ENCODE measurements at regions not wholly inside any gene's neighbourhood (a gene's known extent, or its start where the extent isn't known, plus 50 kb on each side); places are given as distances from the start of the nearest gene placed in this dataset.

- Histone ChIP-seq H2AFZ (ENCODE audit: low read depth, low read length, poor library complexity, severe bottlenecking) (no peak overlapping the region), H3K27ac (ENCODE audit: low read depth, low read length) (no peak overlapping the region), H3K4me3 (replicated peaks in 1 of 2; ENCODE audit: low read depth in 1 of 2, low read length in 2 of 2) (no peak overlapping the region), H4K20me1 (ENCODE audit: insufficient read depth) (no peaks in the 10 kb centered on the region), H3K9ac (ENCODE audit: low read length) (no peak overlapping the region), H3K36me3 (ENCODE audit: control insufficient read depth in 1 of 2, insufficient read depth in 2 of 2, low read length in 2 of 2) (no peaks in the 10 kb centered on the region), H3K79me2 (ENCODE audit: insufficient read depth, low read length) (no peaks in the 10 kb centered on the region), H3K9me2 (ENCODE audit: insufficient read depth) (no peaks in the 10 kb centered on the region), H3K27me3 (ENCODE audit: insufficient read depth, low read length) (no peaks in the 10 kb centered on the region), H3K9me3 (ENCODE audit: control insufficient read depth in 1 of 2, insufficient read depth in 1 of 2, low read depth in 1 of 2, low read length in 2 of 2) (peaks cover 0 to 11% of the 10 kb centered on the region in 2 experiments; a peak in 1 of 4 replicates), H3K4me2 (ENCODE audit: low read length) (no peak overlapping the region), H3K4me1 (ENCODE audit: control insufficient read depth in 1 of 2, insufficient read depth in 2 of 2, low read length in 2 of 2) (peaks cover 0 to 11% of the 10 kb centered on the region in 2 experiments; a peak in 1 of 4 replicates)
- BruUV-seq (replicated peaks): no TSS peak
- POLR2A ChIA-PET: no interaction called here
- RAD21 ChIA-PET (ENCODE audit: low non-redundant PET in 1 of 2, low total read pairs in 2 of 2, uncharacterized antibody in 2 of 2, unreplicated experiment in 2 of 2): no interaction called here
- DNase-seq (ENCODE audit: low read depth, low spot score) (no peak), ATAC-seq (no peak)
- CTCF ChIA-PET: no interaction called here
- intact Hi-C loops (cut with micrococcal nuclease): no loop called here
- TF ChIP-seq SIN3A (IDR thresholded peaks at IDR 0.05; ENCODE audit: low read depth) (no peak), EZH2phosphoT487 (IDR thresholded peaks at IDR 0.05; ENCODE audit: borderline replicate concordance) (no peak), EZH2 (IDR thresholded peaks at IDR 0.05) (no peak), CTCF (IDR thresholded peaks at IDR 0.05 in 2 of 3, conservative IDR thresholded peaks at IDR 0.05 in 1 of 3; ENCODE audit: borderline replicate concordance in 1 of 3, insufficient read depth in 1 of 3, low read depth in 2 of 3, low read length in 2 of 3) (no peak), POLR2A (IDR thresholded peaks at IDR 0.05; ENCODE audit: borderline replicate concordance, extremely low read depth, insufficient read depth, insufficient read length) (no peak), TCF7L2 (IDR thresholded peaks at IDR 0.05; ENCODE audit: borderline replicate concordance, extremely low read depth, insufficient read depth, insufficient read length) (no peak), REST (IDR thresholded peaks at IDR 0.05; ENCODE audit: low read depth) (no peak), ZBTB33 (IDR thresholded peaks at IDR 0.05; ENCODE audit: extremely low read depth, insufficient replicate concordance, low read length) (no peak), SP1 (IDR thresholded peaks at IDR 0.05; ENCODE audit: low read depth) (no peak), ZFX (IDR thresholded peaks at IDR 0.05) (no peak), JUND (IDR thresholded peaks at IDR 0.05) (no peak), EGR1 (IDR thresholded peaks at IDR 0.05; ENCODE audit: low read depth) (no peak), ELF1 (IDR thresholded peaks at IDR 0.05; ENCODE audit: borderline replicate concordance, low read depth) (no peak), CBX3 (IDR thresholded peaks at IDR 0.05; ENCODE audit: low read depth) (no peak), RAD21 (IDR thresholded peaks at IDR 0.05; ENCODE audit: low read depth) (no peak)
Measured at GRCh38 chr22:48444320-48445112, 1383.2 kb downstream of the BRD1 start.
